ENCODE measurements at regions not wholly inside any gene's neighbourhood (a gene's known extent, or its start where the extent isn't known, plus 50 kb on each side); places are given as distances from the start of the nearest gene placed in this dataset.

- TF ChIP-seq CTCF (conservative IDR thresholded peaks at IDR 0.05; ENCODE audit: low read depth, low read length) (no peak), EZH2 (IDR thresholded peaks at IDR 0.05; ENCODE audit: low read length, unreplicated experiment) (no peak)
These were observed 256.9 kb downstream of the PLK2 start for GRCh38 chr5:58202941-58203444.

All from PC-3 (cell line).